H1 (cell line): ENCODE measurements at regions not wholly inside any gene's neighbourhood (a gene's known extent, or its start where the extent isn't known, plus 50 kb on each side); places are given as distances from the start of the nearest gene placed in this dataset.

ENCODE experiments used
- CTCF ChIA-PET: fragments of 300-600 bp; sonication (Branson Sonifier 250); formaldehyde crosslinking; loops from one replicate; lab custom pipeline; 2021; ENCODE audit not compliant: partially characterized antibody; lab: Charles Lee
- POLR2A ChIA-PET: fragments of 300-600 bp; sonication (Branson Sonifier 250); formaldehyde crosslinking; loops from one replicate; lab custom pipeline; 2021; ENCODE audit warnings: inconsistent platforms; ENCODE audit not compliant: partially characterized antibody; lab: Charles Lee
- DNase-seq, 2 experiments: peaks; one replicate each; pipeline versions ENCODE4 v3.0.0 to v3.0.0-alpha.2; 2010 to 2022; ENCODE audit warnings: low spot score in 2 of 2, low read depth in 1 of 2, mixed read lengths in 1 of 2
- FAIRE-seq: peaks from 2 replicates; lab custom pipeline; 2011; peaks lifted over from hg19 to GRCh38; lab: Jason Lieb, UNC
- H2AFZ ChIP-seq: 2 replicates; pipeline ENCODE4 v1.8.1; 2012; ENCODE audit warnings: low read length, inconsistent platforms
- H2AK5ac ChIP-seq: 2 replicates; pipeline ENCODE4 v1.6.1; 2013; ENCODE audit warnings: low read depth, low read length
- H2BK120ac ChIP-seq: replicated peaks from 2 replicates; pipeline ENCODE3; 2013; ENCODE audit warnings: low read depth, low read length, inconsistent platforms
- H2BK12ac ChIP-seq: 2 replicates; pipeline ENCODE4 v1.6.1; 2013; ENCODE audit warnings: low read depth, low read length
- H2BK15ac ChIP-seq: 2 replicates; pipeline ENCODE4 v1.6.1; 2013; ENCODE audit warnings: low read length
- H2BK20ac ChIP-seq: 2 replicates; pipeline ENCODE4 v1.6.1; 2013; ENCODE audit warnings: low read length
- H2BK5ac ChIP-seq: 2 replicates; pipeline ENCODE4 v1.6.1; 2013; ENCODE audit warnings: low read depth, low read length
- H3K14ac ChIP-seq: 2 replicates; pipeline ENCODE4 v1.6.1; 2013; ENCODE audit warnings: inconsistent platforms; ENCODE audit not compliant: insufficient read length
- H3K18ac ChIP-seq: 2 replicates; pipeline ENCODE4 v1.6.1; 2013; ENCODE audit warnings: low read length; ENCODE audit errors: extremely low read depth
- H3K23ac ChIP-seq: 2 replicates; pipeline ENCODE4 v1.6.1; 2013; ENCODE audit warnings: inconsistent platforms; ENCODE audit not compliant: insufficient read length
- H3K23me2 ChIP-seq: 2 replicates; pipeline ENCODE4 v1.6.1; 2013; ENCODE audit warnings: low read depth, low read length
- H3K27ac ChIP-seq: 2 replicates; pipeline ENCODE4 v1.6.1; 2011; ENCODE audit warnings: low read depth, low read length, inconsistent platforms
- H3K27me3 ChIP-seq, 4 experiments: replicated peaks in 1 of 4; 1 replicate in 1 of 4; 2 replicates in 3 of 4; pipeline versions ENCODE4 v1.6.1 to v1.8.1; 2011 to 2013; ENCODE audit warnings: low read length in 3 of 4, mild to moderate bottlenecking in 3 of 4, inconsistent platforms in 2 of 4, mixed read lengths in 2 of 4, moderate library complexity in 1 of 4; ENCODE audit not compliant: control insufficient read depth in 3 of 4, insufficient read depth in 3 of 4; ENCODE audit errors: extremely low read depth in 1 of 4
- H3K36me3 ChIP-seq, 4 experiments: 2 replicates each; pipeline versions ENCODE4 v1.6.1 to v1.8.1; 2011 to 2013; ENCODE audit warnings: mild to moderate bottlenecking in 4 of 4, low read length in 3 of 4, moderate library complexity in 2 of 4, control low read depth in 1 of 4, inconsistent platforms in 1 of 4; ENCODE audit not compliant: insufficient read depth in 4 of 4, control insufficient read depth in 2 of 4
- H3K4ac ChIP-seq: replicated peaks from 2 replicates; pipeline ENCODE3; 2013; ENCODE audit warnings: low read length, low read depth, mixed read lengths, inconsistent platforms; ENCODE audit not compliant: insufficient read length
- H3K4me1 ChIP-seq, 4 experiments: replicated peaks in 1 of 4; 1 replicate in 1 of 4; 2 replicates in 3 of 4; pipeline versions ENCODE4 v1.6.1 to v1.8.1; 2011 to 2013; ENCODE audit warnings: low read length in 3 of 4, inconsistent platforms in 2 of 4, mixed read lengths in 1 of 4; ENCODE audit not compliant: insufficient read depth in 4 of 4, control insufficient read depth in 3 of 4
- H3K4me2 ChIP-seq, 2 experiments: 2 replicates each; pipeline versions ENCODE4 v1.6.1 to v1.8.1; 2011 to 2013; ENCODE audit warnings: low read depth in 2 of 2, low read length in 2 of 2, control low read depth in 1 of 2, inconsistent platforms in 1 of 2, mild to moderate bottlenecking in 1 of 2; ENCODE audit not compliant: insufficient read depth in 1 of 2
- H3K4me3 ChIP-seq, 4 experiments: fragments of 200-600, 300-600 bp in 1 of 4; sonication (generic), shearing (Covaris generic), sonication (Bioruptor Twin) in 1 of 4; 2 replicates each; pipeline versions ENCODE4 v1.5.1 to v1.8.1; 2011 to 2016; ENCODE audit warnings: low read length in 4 of 4, low read depth in 3 of 4, control low read depth in 2 of 4, inconsistent platforms in 2 of 4, mild to moderate bottlenecking in 2 of 4, mixed read lengths in 1 of 4, moderate library complexity in 1 of 4; ENCODE audit not compliant: insufficient read depth in 2 of 4; ENCODE audit errors: extremely low read depth in 1 of 4
- H3K56ac ChIP-seq: replicated peaks from 2 replicates; pipeline ENCODE3; 2013; ENCODE audit warnings: low read depth, mild to moderate bottlenecking, mixed read lengths, low read length, inconsistent platforms; ENCODE audit not compliant: insufficient read length
- H3K79me1 ChIP-seq: 2 replicates; pipeline ENCODE4 v1.6.1; 2013; ENCODE audit warnings: low read depth, low read length, control low read depth
- H3K79me2 ChIP-seq, 2 experiments: 2 replicates each; pipeline versions ENCODE4 v1.6.1 to v1.8.1; 2012 to 2013; ENCODE audit warnings: low read length in 2 of 2, mild to moderate bottlenecking in 2 of 2, inconsistent platforms in 1 of 2; ENCODE audit not compliant: insufficient read depth in 2 of 2, control insufficient read depth in 1 of 2
- H3K9ac ChIP-seq, 4 experiments: replicated peaks in 1 of 4; 1 replicate in 1 of 4; 2 replicates in 3 of 4; pipeline versions ENCODE4 v1.6.1 to v1.8.1; 2011 to 2013; ENCODE audit warnings: low read depth in 3 of 4, low read length in 3 of 4, control low read depth in 2 of 4, mild to moderate bottlenecking in 2 of 4, moderate library complexity in 2 of 4, inconsistent platforms in 1 of 4; ENCODE audit errors: extremely low read depth in 1 of 4
- H3K9me3 ChIP-seq, 2 experiments: 2 replicates each; pipeline versions ENCODE4 v1.6.1 to v1.8.1; 2012 to 2013; ENCODE audit warnings: mild to moderate bottlenecking in 2 of 2, moderate library complexity in 2 of 2, control low read depth in 1 of 2, inconsistent platforms in 1 of 2, low read depth in 1 of 2, low read length in 1 of 2, mixed read lengths in 1 of 2; ENCODE audit not compliant: insufficient read depth in 2 of 2
- H4K20me1 ChIP-seq, 2 experiments: replicated peaks in 1 of 2; 2 replicates each; pipeline versions ENCODE3 to v1.8.1; 2011 to 2013; ENCODE audit warnings: inconsistent platforms in 2 of 2, low read length in 2 of 2, mild to moderate bottlenecking in 1 of 2; ENCODE audit not compliant: insufficient read depth in 2 of 2, control insufficient read depth in 1 of 2
- H4K5ac ChIP-seq: 2 replicates; pipeline ENCODE4 v1.6.1; 2013; ENCODE audit warnings: low read length, low read depth, mixed read lengths, inconsistent platforms; ENCODE audit not compliant: insufficient read length
- H4K8ac ChIP-seq: 2 replicates; pipeline ENCODE4 v1.8.0; 2013; ENCODE audit warnings: mild to moderate bottlenecking, moderate library complexity, low read length, inconsistent platforms; ENCODE audit not compliant: insufficient read depth; ENCODE audit errors: extremely low read depth
- H4K91ac ChIP-seq: replicated peaks from 2 replicates; pipeline ENCODE3; 2013; ENCODE audit warnings: low read length, mixed read lengths, inconsistent platforms; ENCODE audit not compliant: insufficient read length
- BCL11A ChIP-seq, 2 experiments: IDR thresholded peaks; one replicate each; pipeline ENCODE4 v1.6.1; 2011; ENCODE audit warnings: low read depth in 2 of 2, low read length in 2 of 2, mild to moderate bottlenecking in 2 of 2
- BRCA1 ChIP-seq: IDR thresholded peaks from 2 replicates; pipeline ENCODE4 v1.6.1; 2012; ENCODE audit warnings: low read depth, low read length, improper control_type of control experiment
- CBX5 ChIP-seq: fragments of 300-800, 300-1000 bp; sonication (generic); IDR thresholded peaks from 2 replicates; pipeline ENCODE4 v1.7.1; 2016; ENCODE audit warnings: antibody characterized with exemption, low read length, low read depth
- CHD1 ChIP-seq: IDR thresholded peaks from 2 replicates; pipeline ENCODE4 v1.6.1; 2012; ENCODE audit warnings: low read depth, low read length, improper control_type of control experiment
- EGR1 ChIP-seq: IDR thresholded peaks from 2 replicates; pipeline ENCODE4 v1.6.1; 2011; ENCODE audit warnings: low read depth, low read length, borderline replicate concordance
- GABPA ChIP-seq: IDR thresholded peaks from 2 replicates; pipeline ENCODE4 v1.6.1; 2011; ENCODE audit warnings: mild to moderate bottlenecking, low read length, moderate library complexity, borderline replicate concordance; ENCODE audit not compliant: insufficient read depth
- JUND ChIP-seq: IDR thresholded peaks from 2 replicates; pipeline ENCODE4 v1.6.1; 2011; ENCODE audit warnings: mild to moderate bottlenecking, improper control_type of control experiment, low read length
- KDM5A ChIP-seq: fragments of 200-600 bp; IDR thresholded peaks from 2 replicates; pipeline ENCODE4 v1.7.1; 2012; ENCODE audit warnings: mild to moderate bottlenecking, low read length, inconsistent platforms, mixed read lengths
- MAX ChIP-seq: IDR thresholded peaks from 2 replicates; pipeline ENCODE4 v1.6.1; 2012; ENCODE audit warnings: inconsistent platforms
- RFX5 ChIP-seq: IDR thresholded peaks from 2 replicates; pipeline ENCODE4 v1.6.1; 2011; ENCODE audit warnings: low read depth, low read length, improper control_type of control experiment, borderline replicate concordance
- RXRA ChIP-seq: IDR thresholded peaks from 2 replicates; pipeline ENCODE4 v1.6.1; 2011; ENCODE audit warnings: low read depth, mild to moderate bottlenecking, low read length, moderate library complexity; ENCODE audit not compliant: insufficient read depth
- SAP30 ChIP-seq: fragments of 300-600 bp; sonication (generic); IDR thresholded peaks from 2 replicates; pipeline ENCODE4 v1.7.1; 2012; ENCODE audit warnings: low read length, moderate library complexity, mild to moderate bottlenecking, inconsistent platforms; ENCODE audit not compliant: insufficient read depth, insufficient replicate concordance
- SIRT6 ChIP-seq: IDR thresholded peaks from one replicate; pipeline ENCODE4 v1.7.1; 2012; ENCODE audit warnings: low read length, inconsistent platforms
- SIX5 ChIP-seq: IDR thresholded peaks from 2 replicates; pipeline ENCODE4 v1.6.1; 2011; ENCODE audit warnings: mild to moderate bottlenecking, low read depth, low read length
- SP2 ChIP-seq: IDR thresholded peaks from 2 replicates; pipeline ENCODE4 v1.6.1; 2012; ENCODE audit warnings: mild to moderate bottlenecking, low read length, inconsistent platforms
- TBP ChIP-seq: IDR thresholded peaks from 2 replicates; pipeline ENCODE4 v1.6.1; 2011; ENCODE audit warnings: low read depth, low read length, improper control_type of control experiment
- WGBS, 2 experiments: shearing (Covaris generic) in 1 of 2; methylation state at CpG; one replicate each; pipeline versions ENCODE4 v1.1.6 to v1.1.7; 2013 to 2015; ENCODE audit warnings: low lambda C conversion rate in 2 of 2, mixed read lengths in 2 of 2, inconsistent platforms in 1 of 2, low coverage in 1 of 2, missing lambda C conversion rate in 1 of 2; ENCODE audit not compliant: insufficient replicate concordance in 2 of 2, insufficient coverage in 1 of 2, insufficient read length in 1 of 2; ENCODE audit errors: extremely low coverage in 1 of 2, missing lambda C conversion rate in 1 of 2; 5-methylcytosine and 5-hydroxymethylcytosine counted together

DNA sequence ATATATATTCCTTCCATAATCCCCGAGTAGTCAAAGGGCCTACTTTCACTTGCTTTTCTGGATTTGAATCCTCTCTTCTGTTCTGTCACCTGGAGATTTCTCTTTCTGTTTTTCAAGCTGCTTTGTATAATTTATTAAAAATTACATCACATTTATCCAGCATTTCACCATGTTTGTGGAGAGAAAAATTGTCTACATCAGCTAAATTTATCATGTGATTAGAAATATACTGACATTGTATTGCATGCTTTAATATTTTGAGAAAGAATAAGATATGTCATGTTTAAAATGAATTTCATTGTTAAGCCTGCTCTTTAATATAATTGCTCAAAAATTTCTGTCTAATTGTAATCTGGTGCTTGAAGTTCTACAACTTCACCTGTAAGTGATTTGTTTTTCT is 323.1 kb upstream of the DKK2 start:
- Histone ChIP-seq H4K5ac (no peak overlapping the region), H2AFZ (no peak overlapping the region), H3K9ac (no peak overlapping the region), H2BK15ac (no peak overlapping the region), H3K18ac (no peak overlapping the region), H3K4me2 (no peak overlapping the region), H4K20me1 (no peaks in the 10 kb centered on the region), H3K27ac (no peak overlapping the region), H3K79me1 (no peaks in the 10 kb centered on the region), H3K4me1 (no peaks in the 10 kb centered on the region), H3K23me2 (no peaks in the 10 kb centered on the region), H2BK12ac (no peak overlapping the region), H2BK120ac (no peak overlapping the region), H3K23ac (no peak overlapping the region), H2BK5ac (no peak overlapping the region), H3K4me3 (no peak overlapping the region), H2BK20ac (no peak overlapping the region), H3K27me3 (no peaks in the 10 kb centered on the region), H4K8ac (no peak overlapping the region), H3K79me2 (no peaks in the 10 kb centered on the region), H3K56ac (no peak overlapping the region), H2AK5ac (no peak overlapping the region), H3K36me3 (no peaks in the 10 kb centered on the region), H3K4ac (no peak overlapping the region), H4K91ac (no peak overlapping the region), H3K14ac (no peak overlapping the region), H3K9me3 (no peaks in the 10 kb centered on the region; a peak in 1 of 4 replicates)
- 95% methylated on average over 1 of the region's 1 CpG; no CpG with 5 or more reads in 1 of the 2 experiments for WGBS, 2 experiments
- FAIRE-seq (no peak), DNase-seq (no peak)
- ChIA-PET POLR2A (no interaction called here), CTCF (interaction anchor here (0.8 kb wide), 1 partner anchor 21 kb away, joined by 3 read pairs; no protein-coding TSS in a partner anchor)
- TF ChIP-seq RXRA (no peak), SIX5 (no peak), JUND (no peak), GABPA (no peak), BRCA1 (no peak), SP2 (no peak), SIRT6 (no peak), EGR1 (no peak), TBP (no peak), SAP30 (no peak), CBX5 (no peak), RFX5 (no peak), CHD1 (no peak), MAX (no peak), BCL11A (IDR thresholded peaks at IDR 0.05; ENCODE audit: low read depth in 2 of 2, low read length in 2 of 2) (no peak), KDM5A (no peak)
